ENCODE measurements at regions not wholly inside any gene's neighbourhood (a gene's known extent, or its start where the extent isn't known, plus 50 kb on each side); places are given as distances from the start of the nearest gene placed in this dataset.
"Not testable (repeated sequence)": the region's sequence is repeated elsewhere in the genome, so short reads cannot be mapped to it uniquely, and the experiment has no call there.

- Histone ChIP-seq H3K4me1 (no peaks in the 10 kb centered on the region), H3K4me3 (no peak overlapping the region), H3K9me3 (no peaks in the 10 kb centered on the region), H3K36me3 (replicated peaks in 1 of 2; ENCODE audit: insufficient read depth in 1 of 2, low read depth in 2 of 2) (no peaks in the 10 kb centered on the region), H3K27me3 (no peaks in the 10 kb centered on the region), H3K27ac (no peak overlapping the region)
- ATAC-seq: no peak
- TF ChIP-seq CTCF (IDR thresholded peaks at IDR 0.05) (no peak), POLR2A (IDR thresholded peaks at IDR 0.05) (no peak)
- DNase-seq: no peak
- intact Hi-C loops (cut with DNase I): no loop called here
- 85 to 92% methylated on average over 2 of the region's 2 CpGs for WGBS, 2 donors
These were observed 466.6 kb upstream of the PHF14 start for GRCh38 chr7:10507032-10507431.

DNA sequence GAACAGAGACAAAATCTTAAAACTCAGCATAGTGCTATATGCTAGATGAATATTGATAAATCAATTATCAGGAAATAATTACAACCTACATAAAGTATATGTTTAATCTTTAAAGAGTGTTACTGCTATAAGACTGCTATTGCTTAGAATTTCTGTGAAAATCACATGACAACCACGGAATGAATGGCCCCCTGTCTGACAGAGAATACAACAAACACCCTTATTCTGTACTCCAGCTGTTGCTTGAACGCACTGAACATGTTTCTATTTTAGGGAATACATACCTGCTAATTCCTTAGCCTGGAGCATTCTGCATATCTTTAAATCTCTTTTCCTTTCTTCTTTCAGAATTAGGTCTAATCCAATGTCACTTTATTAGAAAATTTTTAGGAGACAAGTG lies 452.4 kb upstream of the PHF14 start:
- ATAC-seq (no peak), DNase-seq (no peak)
- H3K36me3 ChIP-seq (replicated peaks in 1 of 2; ENCODE audit: insufficient read depth in 1 of 2, low read depth in 2 of 2): no peaks in the 10 kb centered on the region
- no peaks in the 10 kb centered on the region for H3K27me3 ChIP-seq
- H3K9me3 ChIP-seq: no peaks in the 10 kb centered on the region
- intact Hi-C loops (cut with DNase I): no loop called here
- TF ChIP-seq CTCF (IDR thresholded peaks at IDR 0.05) (no peak), POLR2A (IDR thresholded peaks at IDR 0.05) (no peak)
- 56 to 64% methylated on average over 2 of the region's 2 CpGs for WGBS, 2 donors
- H3K4me3 ChIP-seq: no peak overlapping the region
- no peak overlapping the region for H3K27ac ChIP-seq
- no peaks in the 10 kb centered on the region for H3K4me1 ChIP-seq

DNA sequence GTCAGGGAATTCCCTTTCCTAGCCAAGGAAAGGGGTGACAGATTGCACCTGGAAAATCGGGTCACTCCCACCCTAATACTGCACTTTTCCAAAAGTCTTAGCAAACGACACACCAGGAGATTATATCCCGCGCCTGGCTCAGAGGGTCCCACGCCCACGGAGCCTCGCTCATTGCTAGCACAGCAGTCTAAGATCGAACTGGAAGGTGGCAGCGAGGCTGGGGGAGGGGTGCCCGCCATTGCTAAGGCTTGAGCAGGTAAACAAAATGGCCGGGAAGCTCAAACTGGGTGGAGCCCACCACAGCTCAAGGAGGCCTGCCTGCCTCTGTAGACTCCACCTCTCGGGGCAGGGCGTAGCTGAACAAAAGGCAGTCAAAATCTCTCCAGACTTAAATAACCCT lies 440.2 kb upstream of the PHF14 start:
- H3K27ac ChIP-seq; intact Hi-C loops (cut with DNase I); H3K36me3 ChIP-seq (replicated peaks in 1 of 2; ENCODE audit: insufficient read depth in 1 of 2, low read depth in 2 of 2); H3K27me3 ChIP-seq; H3K4me1 ChIP-seq; ATAC-seq; H3K9me3 ChIP-seq; H3K4me3 ChIP-seq; DNase-seq: not testable (repeated sequence)
- 78 to 84% methylated on average over 12 to 13 of the region's 13 CpGs for WGBS, 2 donors

- Histone ChIP-seq H3K27me3 (no peaks in the 10 kb centered on the region), H3K27ac (no peak overlapping the region), H3K9me3 (no peaks in the 10 kb centered on the region), H3K36me3 (replicated peaks in 1 of 2; ENCODE audit: insufficient read depth in 1 of 2, low read depth in 2 of 2) (no peaks in the 10 kb centered on the region), H3K4me3 (no peak overlapping the region), H3K4me1 (no peaks in the 10 kb centered on the region)
- no peak for DNase-seq
- no peak for ATAC-seq
- WGBS, 2 donors: 4 to 16% methylated on average over 2 of the region's 2 CpGs
- TF ChIP-seq POLR2A (IDR thresholded peaks at IDR 0.05) (no peak), CTCF (IDR thresholded peaks at IDR 0.05) (no peak)
- intact Hi-C loops (cut with DNase I): no loop called here
These were observed 437.1 kb upstream of the PHF14 start for GRCh38 chr7:10536561-10536960.

DNA sequence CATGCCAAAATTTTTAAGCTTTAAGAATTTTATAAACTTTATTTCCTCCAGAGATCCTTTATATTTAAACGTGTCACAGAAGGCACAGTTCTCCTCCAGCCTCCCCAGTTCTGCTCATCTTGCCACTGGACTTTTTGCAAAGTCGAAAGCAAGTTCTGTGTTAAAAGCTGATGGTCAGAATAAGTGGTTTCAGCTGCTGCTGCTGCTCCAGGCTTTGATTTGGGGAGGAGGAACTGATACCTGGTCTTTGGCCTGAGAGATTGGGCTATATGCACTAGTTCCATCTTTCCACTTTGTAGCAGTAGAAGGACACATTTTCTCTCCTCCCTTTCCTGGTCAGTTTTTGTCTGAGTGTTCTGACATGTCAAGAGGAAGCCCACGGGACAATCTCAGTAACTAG lies 435.9 kb upstream of the PHF14 start:
- WGBS, 2 donors: 34 to 61% methylated on average over 3 of the region's 3 CpGs
- H3K9me3 ChIP-seq: no peaks in the 10 kb centered on the region
- no peak for TF ChIP-seq CTCF (IDR thresholded peaks at IDR 0.05)
- TF ChIP-seq POLR2A (IDR thresholded peaks at IDR 0.05): no peak
- H3K36me3 ChIP-seq (replicated peaks in 1 of 2; ENCODE audit: insufficient read depth in 1 of 2, low read depth in 2 of 2): no peaks in the 10 kb centered on the region
- DNase-seq: no peak
- no peak overlapping the region for H3K4me3 ChIP-seq
- intact Hi-C loops (cut with DNase I): no loop called here
- H3K27me3 ChIP-seq: no peaks in the 10 kb centered on the region
- no peaks in the 10 kb centered on the region for H3K4me1 ChIP-seq
- ATAC-seq: no peak
- no peak overlapping the region for H3K27ac ChIP-seq
